ENCODE measurements at regions not wholly inside any gene's neighbourhood (a gene's known extent, or its start where the extent isn't known, plus 50 kb on each side); places are given as distances from the start of the nearest gene placed in this dataset.

DNA sequence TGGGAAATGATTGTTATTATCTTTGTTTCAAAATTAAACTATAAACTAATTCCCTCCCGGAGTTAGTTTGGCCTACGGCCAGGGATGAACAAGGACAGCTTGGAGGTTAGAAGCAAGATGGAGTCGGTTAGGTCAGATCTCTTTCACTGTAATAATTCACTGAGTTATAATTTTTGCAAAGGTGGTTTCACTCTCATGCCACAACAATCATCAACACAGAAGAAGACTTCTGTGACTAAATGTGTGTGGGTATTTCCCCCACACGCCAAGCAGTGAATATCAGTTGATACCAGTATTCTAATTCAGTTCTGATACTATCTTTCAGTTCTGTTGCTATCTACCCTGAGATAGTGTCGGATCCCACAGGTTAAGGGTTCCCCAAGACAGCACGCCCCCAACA lies 215.1 kb downstream of the S1PR1 start:
- Histone ChIP-seq H3K9ac (ENCODE audit: insufficient read depth, low read depth, low read length) (no peak overlapping the region), H3K4me3 (replicated peaks in 1 of 3; ENCODE audit: insufficient read depth in 1 of 3, low read depth in 2 of 3, low read length in 3 of 3) (no peak overlapping the region), H3K27me3 (ENCODE audit: control insufficient read depth in 1 of 2, insufficient read depth in 2 of 2, low read length in 2 of 2) (no peaks in the 10 kb centered on the region), H2AFZ (ENCODE audit: low read length) (no peak overlapping the region), H3K9me3 (ENCODE audit: low read length) (no peaks in the 10 kb centered on the region), H3K79me2 (ENCODE audit: insufficient read depth, low read length) (no peaks in the 10 kb centered on the region), H3K36me3 (replicated peaks in 1 of 2; ENCODE audit: control insufficient read depth in 1 of 2, insufficient read depth in 2 of 2, low read length in 2 of 2) (no peaks in the 10 kb centered on the region), H3K4me2 (ENCODE audit: low read depth, low read length) (no peak overlapping the region), H3K27ac (ENCODE audit: extremely low read length, insufficient read depth, low read length) (no peak overlapping the region), H4K20me1 (ENCODE audit: insufficient read depth, low read length) (no peaks in the 10 kb centered on the region), H3K4me1 (ENCODE audit: insufficient read depth, low read length) (peaks cover 11% of the 10 kb centered on the region; the same call in 1 of the 2 replicates)
- CTCF ChIA-PET (ENCODE audit: low intra/inter-chr PET ratio, low total read pairs), result no interaction called here
- no peak for DNase-seq (ENCODE audit: low spot score)
- POLR2A ChIA-PET, result no interaction called here
- intact Hi-C loops (cut with micrococcal nuclease; ENCODE audit: unreplicated experiment), result no loop called here
- no peak for FAIRE-seq
- TF ChIP-seq SRSF1 (optimal IDR thresholded peaks at IDR 0.05; ENCODE audit: low read depth, low read length) (no peak), AGO1 (IDR thresholded peaks at IDR 0.05; ENCODE audit: low read depth, low read length, poor library complexity, severe bottlenecking) (no peak), ZNF484 (CRISPR knock-in tag; IDR thresholded peaks at IDR 0.05; ENCODE audit: borderline replicate concordance, low read depth) (no peak), ZNF382 (CRISPR knock-in tag; IDR thresholded peaks at IDR 0.05; ENCODE audit: borderline replicate concordance) (no peak), KDM6A (CRISPR knock-in tag; IDR thresholded peaks at IDR 0.05; ENCODE audit: low read depth) (no peak), KLF16 (CRISPR knock-in tag; IDR thresholded peaks at IDR 0.05) (no peak), ARID2 (CRISPR knock-in tag; IDR thresholded peaks at IDR 0.05; ENCODE audit: borderline replicate concordance) (no peak), HNRNPL (IDR thresholded peaks at IDR 0.05; ENCODE audit: low read depth, low read length) (no peak), RFX1 (IDR thresholded peaks at IDR 0.05) (no peak), GZF1 (CRISPR knock-in tag; IDR thresholded peaks at IDR 0.05) (no peak)
- TF ChIP-seq, protein P1, sequence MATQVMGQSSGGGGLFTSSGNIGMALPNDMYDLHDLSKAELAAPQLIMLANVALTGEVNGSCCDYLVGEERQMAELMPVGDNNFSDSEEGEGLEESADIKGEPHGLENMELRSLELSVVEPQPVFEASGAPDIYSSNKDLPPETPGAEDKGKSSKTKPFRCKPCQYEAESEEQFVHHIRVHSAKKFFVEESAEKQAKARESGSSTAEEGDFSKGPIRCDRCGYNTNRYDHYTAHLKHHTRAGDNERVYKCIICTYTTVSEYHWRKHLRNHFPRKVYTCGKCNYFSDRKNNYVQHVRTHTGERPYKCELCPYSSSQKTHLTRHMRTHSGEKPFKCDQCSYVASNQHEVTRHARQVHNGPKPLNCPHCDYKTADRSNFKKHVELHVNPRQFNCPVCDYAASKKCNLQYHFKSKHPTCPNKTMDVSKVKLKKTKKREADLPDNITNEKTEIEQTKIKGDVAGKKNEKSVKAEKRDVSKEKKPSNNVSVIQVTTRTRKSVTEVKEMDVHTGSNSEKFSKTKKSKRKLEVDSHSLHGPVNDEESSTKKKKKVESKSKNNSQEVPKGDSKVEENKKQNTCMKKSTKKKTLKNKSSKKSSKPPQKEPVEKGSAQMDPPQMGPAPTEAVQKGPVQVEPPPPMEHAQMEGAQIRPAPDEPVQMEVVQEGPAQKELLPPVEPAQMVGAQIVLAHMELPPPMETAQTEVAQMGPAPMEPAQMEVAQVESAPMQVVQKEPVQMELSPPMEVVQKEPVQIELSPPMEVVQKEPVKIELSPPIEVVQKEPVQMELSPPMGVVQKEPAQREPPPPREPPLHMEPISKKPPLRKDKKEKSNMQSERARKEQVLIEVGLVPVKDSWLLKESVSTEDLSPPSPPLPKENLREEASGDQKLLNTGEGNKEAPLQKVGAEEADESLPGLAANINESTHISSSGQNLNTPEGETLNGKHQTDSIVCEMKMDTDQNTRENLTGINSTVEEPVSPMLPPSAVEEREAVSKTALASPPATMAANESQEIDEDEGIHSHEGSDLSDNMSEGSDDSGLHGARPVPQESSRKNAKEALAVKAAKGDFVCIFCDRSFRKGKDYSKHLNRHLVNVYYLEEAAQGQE (IDR thresholded peaks at IDR 0.05; ENCODE audit: borderline replicate concordance in 1 of 2, low read depth in 1 of 2, low read length in 2 of 2), result no peak
- TF ChIP-seq, protein P2, sequence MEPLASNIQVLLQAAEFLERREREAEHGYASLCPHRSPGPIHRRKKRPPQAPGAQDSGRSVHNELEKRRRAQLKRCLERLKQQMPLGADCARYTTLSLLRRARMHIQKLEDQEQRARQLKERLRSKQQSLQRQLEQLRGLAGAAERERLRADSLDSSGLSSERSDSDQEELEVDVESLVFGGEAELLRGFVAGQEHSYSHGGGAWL (CRISPR knock-in tag; IDR thresholded peaks at IDR 0.05), result no peak
- TF ChIP-seq, protein P3, sequence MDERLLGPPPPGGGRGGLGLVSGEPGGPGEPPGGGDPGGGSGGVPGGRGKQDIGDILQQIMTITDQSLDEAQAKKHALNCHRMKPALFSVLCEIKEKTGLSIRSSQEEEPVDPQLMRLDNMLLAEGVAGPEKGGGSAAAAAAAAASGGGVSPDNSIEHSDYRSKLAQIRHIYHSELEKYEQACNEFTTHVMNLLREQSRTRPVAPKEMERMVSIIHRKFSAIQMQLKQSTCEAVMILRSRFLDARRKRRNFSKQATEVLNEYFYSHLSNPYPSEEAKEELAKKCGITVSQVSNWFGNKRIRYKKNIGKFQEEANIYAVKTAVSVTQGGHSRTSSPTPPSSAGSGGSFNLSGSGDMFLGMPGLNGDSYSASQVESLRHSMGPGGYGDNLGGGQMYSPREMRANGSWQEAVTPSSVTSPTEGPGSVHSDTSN (CRISPR knock-in tag; IDR thresholded peaks at IDR 0.05), result no peak
- no TSS peak for BruUV-seq (replicated peaks)
- ATAC-seq, result no peak
- 52% methylated on average over 6 of the region's 6 CpGs for WGBS (ENCODE audit: low lambda C conversion rate)
- in situ Hi-C loops (cut with HindIII; ENCODE audit: extremely low pct_ligation_motif_present, low pct_unique_long_range_greater_than_20kb), result no loop called here

Data from HepG2 (cell line).